HPDE6-E6E7 (cell line): ENCODE measurements at regions not wholly inside any gene's neighbourhood (a gene's known extent, or its start where the extent isn't known, plus 50 kb on each side); places are given as distances from the start of the nearest gene placed in this dataset.
"Not testable (repeated sequence)": the region's sequence is repeated elsewhere in the genome, so short reads cannot be mapped to it uniquely, and the experiment has no call there.

Experiments
- DNase-seq: peaks from one replicate; pipeline ENCODE4 v3.0.0; 2011; ENCODE audit warnings: missing footprints; ENCODE audit errors: extremely low spot score

DNA sequence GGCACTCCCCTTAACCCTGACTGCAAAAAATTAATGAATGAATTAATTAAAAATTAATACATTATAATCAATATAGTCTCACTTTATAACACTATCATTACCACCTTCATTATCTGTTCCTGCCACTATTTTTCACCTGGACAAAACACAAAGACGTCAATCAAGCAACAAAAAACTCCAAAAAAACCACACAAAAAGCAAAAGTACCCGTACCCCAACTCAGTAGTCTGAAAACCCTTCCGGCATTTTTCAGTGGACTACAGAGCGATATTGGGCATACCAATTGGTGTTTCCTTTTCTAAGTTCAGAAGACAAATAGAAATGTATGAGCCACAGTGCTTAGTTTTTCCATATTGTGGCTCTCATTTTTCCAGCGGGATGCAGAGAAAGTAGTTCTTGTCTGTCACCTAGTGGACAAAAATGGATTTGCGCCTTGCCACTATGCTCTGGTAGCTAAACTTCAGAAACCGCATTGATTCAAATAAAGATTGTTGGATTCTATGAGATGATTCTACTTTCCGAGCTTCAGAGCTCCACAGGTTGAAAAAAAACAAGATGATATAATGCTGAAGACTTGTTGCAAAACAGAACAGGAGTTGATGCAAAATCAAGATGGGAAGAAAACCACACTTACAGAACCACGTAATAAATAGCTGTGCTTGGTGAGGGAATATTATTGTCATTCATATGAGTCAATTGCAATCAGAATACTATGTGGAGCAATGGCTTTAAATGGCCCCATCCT lies 50.6 kb upstream of the ITGB1 start:
- no peak for DNase-seq

DNA sequence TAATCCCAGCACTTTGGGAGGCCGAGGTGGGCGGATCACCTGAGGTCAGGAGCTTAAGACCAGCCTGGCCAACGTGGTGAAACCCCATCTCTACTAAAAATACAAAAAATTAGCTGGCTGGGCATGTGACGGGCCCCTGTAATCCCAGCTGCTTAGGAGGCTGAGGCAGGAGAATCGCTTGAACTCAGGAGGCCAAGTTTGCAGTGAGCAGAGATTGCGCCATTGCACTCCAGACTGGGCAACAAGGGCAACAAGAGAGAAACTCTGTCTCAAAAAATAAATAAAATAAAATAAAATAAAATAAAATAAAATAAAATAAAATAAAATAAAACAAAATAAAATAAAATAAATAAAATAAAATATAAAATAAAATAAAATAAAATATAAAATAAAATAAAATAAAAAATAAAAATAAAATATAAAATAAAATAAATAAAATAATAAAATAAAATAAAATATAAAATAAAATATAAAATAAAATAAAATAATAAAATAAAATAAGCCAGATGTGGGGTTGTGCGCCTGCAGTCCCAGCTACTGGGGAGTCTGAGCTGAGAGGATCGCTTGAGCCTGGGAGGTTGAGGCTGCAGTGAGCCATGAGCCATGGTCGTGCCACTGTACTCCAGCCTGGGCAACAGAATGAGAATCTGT lies 49.8 kb upstream of the ITGB1 start:
- not testable (repeated sequence) for DNase-seq
